Activated CD4-positive, alpha-beta memory T cell treated with anti-CD3 and anti-CD28 coated beads for 36 hours (primary cell): ENCODE measurements at regions not wholly inside any gene's neighbourhood (a gene's known extent, or its start where the extent isn't known, plus 50 kb on each side); places are given as distances from the start of the nearest gene placed in this dataset.

Experiments used
- CTCF ChIA-PET: fragments of 350-600 bp; sonication (Branson Sonifier 250); formaldehyde crosslinking; loops from one replicate; lab custom pipeline; 2021; ENCODE audit warnings: antibody characterized with exemption, inconsistent platforms; lab: Charles Lee
- POLR2A ChIA-PET: fragments of 350-600 bp; sonication (Branson Sonifier 250); formaldehyde crosslinking; loops from one replicate; lab custom pipeline; 2021; ENCODE audit warnings: antibody characterized with exemption; lab: Charles Lee
- DNase-seq: peaks from one replicate; pipeline ENCODE4 v3.0.0-alpha.2; 2020
- H3K27ac Mint-ChIP-seq: one replicate; pipeline ENCODE4 v1.8.0; 2021; ENCODE audit warnings: mixed read lengths
- H3K27me3 Mint-ChIP-seq: one replicate; pipeline ENCODE4 v1.8.0; 2021; ENCODE audit warnings: mixed read lengths
- H3K36me3 Mint-ChIP-seq: one replicate; pipeline ENCODE4 v1.8.0; 2021; ENCODE audit warnings: mixed read lengths
- H3K4me1 Mint-ChIP-seq: one replicate; pipeline ENCODE4 v1.8.0; 2021; ENCODE audit warnings: low read depth, mixed read lengths
- H3K4me3 Mint-ChIP-seq: one replicate; pipeline ENCODE4 v1.8.0; 2021; ENCODE audit warnings: mild to moderate bottlenecking, mixed read lengths
- H3K9me3 Mint-ChIP-seq: one replicate; pipeline ENCODE4 v1.8.0; 2021; ENCODE audit warnings: mixed read lengths
- intact Hi-C: fragments of 100-400 bp; cut with micrococcal nuclease; formaldehyde crosslinking; loops from one replicate; pipeline ENCODE4 v1.15.1; 2023

DNA sequence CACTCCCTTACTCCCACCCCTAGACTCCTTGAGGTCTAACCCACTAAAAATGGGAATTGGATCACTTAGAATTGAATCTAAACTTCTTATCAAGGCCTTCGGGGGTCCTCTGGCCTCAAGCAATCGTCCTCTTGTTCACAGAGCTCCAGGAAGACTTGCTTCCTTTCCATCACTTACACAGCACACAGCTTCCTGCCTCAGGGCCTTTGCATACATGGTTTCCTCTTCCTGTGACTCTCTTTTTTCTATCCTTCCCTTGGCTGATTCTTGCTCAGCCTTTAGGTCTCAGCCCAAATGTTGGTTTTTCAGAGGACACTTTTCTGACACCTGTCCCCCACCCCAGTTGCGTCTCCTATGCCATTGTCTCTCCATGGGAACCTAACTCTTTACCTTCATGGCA lies 50.0 kb upstream of the ALDH1B1 start:
- DNase-seq: no peak
- no peak overlapping the region for H3K27ac Mint-ChIP-seq
- H3K27me3 Mint-ChIP-seq: peaks cover 2% of the 10 kb centered on the region
- no peaks in the 10 kb centered on the region for H3K36me3 Mint-ChIP-seq
- ChIA-PET CTCF (interaction anchor here (1.3 kb wide), 1 partner anchor 9 kb away, joined by 3 read pairs; no protein-coding TSS in a partner anchor), POLR2A (no interaction called here)
- intact Hi-C loops: no loop called here
- no peaks in the 10 kb centered on the region for H3K9me3 Mint-ChIP-seq
- H3K4me3 Mint-ChIP-seq: no peak overlapping the region
- H3K4me1 Mint-ChIP-seq: no peaks in the 10 kb centered on the region

DNA sequence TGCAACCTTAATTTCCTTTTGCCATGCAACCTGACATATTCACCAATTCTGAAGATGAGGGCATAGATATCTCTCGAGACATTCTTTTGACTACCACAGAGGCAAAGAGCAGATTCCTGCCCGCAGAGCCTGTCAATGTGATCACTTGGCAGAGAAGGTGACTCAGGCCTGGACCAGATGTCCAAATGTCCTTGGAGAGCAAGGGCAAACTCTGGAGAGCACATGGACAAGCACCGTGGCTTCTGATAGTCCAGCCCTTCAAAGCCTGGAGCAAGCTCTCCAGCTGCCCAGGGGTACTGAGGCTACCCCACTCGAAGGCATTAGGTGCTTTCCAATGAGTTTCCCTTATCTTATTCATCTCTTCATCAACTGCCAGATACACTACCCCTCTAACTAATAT lies 50.4 kb upstream of the ALDH1B1 start:
- intact Hi-C loops: no loop called here
- Mint-ChIP-seq H3K9me3 (no peaks in the 10 kb centered on the region), H3K27me3 (peaks cover 3% of the 10 kb centered on the region), H3K4me3 (no peak overlapping the region), H3K27ac (no peak overlapping the region), H3K4me1 (no peaks in the 10 kb centered on the region), H3K36me3 (no peaks in the 10 kb centered on the region)
- POLR2A ChIA-PET: no interaction called here
- CTCF ChIA-PET: interaction anchor here (1.3 kb wide), 1 partner anchor 8 kb away, joined by 3 read pairs; no protein-coding TSS in a partner anchor
- DNase-seq: no peak

DNA sequence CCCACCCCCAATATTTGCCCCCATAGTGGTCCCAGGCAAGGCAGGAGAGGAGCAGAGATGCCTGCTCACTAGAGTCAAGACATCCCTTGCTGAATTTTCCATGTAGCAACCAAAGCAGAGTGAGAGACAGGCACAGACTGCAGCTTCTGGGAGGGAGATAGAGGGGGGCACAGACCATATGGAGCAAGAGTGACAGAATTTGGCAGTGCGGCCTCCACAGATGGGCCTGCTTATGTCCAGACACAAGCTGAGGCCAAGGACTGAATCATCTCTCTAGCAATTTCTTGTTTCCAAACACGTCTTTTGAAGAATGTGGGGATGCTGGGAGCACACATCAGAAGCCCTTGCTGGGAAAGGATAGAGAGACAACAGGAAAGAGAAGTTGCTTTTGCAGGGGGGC lies 53.0 kb upstream of the ALDH1B1 start:
- Mint-ChIP-seq H3K27me3 (peaks cover 5% of the 10 kb centered on the region), H3K9me3 (no peaks in the 10 kb centered on the region), H3K4me3 (no peak overlapping the region), H3K27ac (no peak overlapping the region), H3K4me1 (no peaks in the 10 kb centered on the region), H3K36me3 (no peaks in the 10 kb centered on the region)
- intact Hi-C loops: no loop called here
- no peak for DNase-seq
- POLR2A ChIA-PET: no interaction called here
- CTCF ChIA-PET: no interaction called here

DNA sequence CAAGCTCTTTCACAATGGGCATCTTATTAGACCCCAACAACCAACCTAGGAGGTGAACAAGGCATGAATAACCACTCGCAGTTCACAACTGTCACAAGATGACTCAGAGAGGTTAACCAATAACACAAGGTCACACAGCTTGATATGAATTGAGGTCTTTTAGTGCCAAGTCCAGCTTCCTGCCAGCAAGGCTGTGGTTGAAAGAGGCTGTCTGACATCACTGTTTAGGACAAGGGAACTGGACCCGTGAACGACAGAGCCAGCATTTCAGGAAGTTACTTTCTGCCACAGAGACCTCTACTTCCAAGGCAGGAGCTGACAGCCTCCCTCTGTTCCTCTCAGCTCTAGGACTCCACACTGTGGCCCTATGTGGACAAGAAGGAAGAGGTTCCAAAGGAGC lies 53.4 kb upstream of the ALDH1B1 start:
- no peak overlapping the region for H3K4me3 Mint-ChIP-seq
- intact Hi-C loops: no loop called here
- H3K4me1 Mint-ChIP-seq: no peaks in the 10 kb centered on the region
- H3K9me3 Mint-ChIP-seq: no peaks in the 10 kb centered on the region
- CTCF ChIA-PET: no interaction called here
- peaks cover 5% of the 10 kb centered on the region for H3K27me3 Mint-ChIP-seq
- H3K36me3 Mint-ChIP-seq: no peaks in the 10 kb centered on the region
- POLR2A ChIA-PET: no interaction called here
- no peak for DNase-seq
- no peak overlapping the region for H3K27ac Mint-ChIP-seq

DNA sequence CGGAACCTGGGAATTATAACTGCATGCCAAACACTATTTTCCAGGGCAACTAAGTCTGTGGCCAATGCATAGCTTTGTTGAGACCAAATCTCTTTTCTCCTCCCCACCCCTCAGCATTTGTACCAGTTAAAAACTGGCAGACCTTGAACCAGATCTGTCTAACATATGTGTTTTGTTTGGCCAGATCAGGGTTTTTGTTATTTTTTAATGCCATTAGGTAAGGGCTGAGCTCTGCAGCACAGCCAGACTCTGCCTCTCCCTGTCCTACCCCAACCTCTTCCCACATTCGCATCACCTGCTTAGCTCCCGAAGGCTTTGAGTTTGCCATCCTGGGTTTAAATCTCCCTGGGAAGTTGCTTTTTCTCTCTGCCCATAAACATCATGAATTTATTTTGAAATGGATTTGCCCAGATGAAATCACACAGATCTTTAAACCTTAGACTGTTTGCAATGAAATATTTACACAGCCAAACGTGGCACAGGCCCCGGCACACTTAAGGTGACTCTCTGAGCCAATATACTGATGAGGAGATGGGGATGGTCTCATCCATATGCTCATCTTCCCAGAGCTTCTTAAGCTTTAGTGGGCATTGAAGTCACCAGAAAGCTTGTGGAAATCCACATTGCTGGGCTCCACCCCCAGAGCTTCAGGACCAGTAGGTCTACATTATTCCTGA lies 54.0 kb upstream of the ALDH1B1 start:
- no peak overlapping the region for H3K27ac Mint-ChIP-seq
- H3K4me1 Mint-ChIP-seq: no peaks in the 10 kb centered on the region
- POLR2A ChIA-PET: no interaction called here
- CTCF ChIA-PET: no interaction called here
- intact Hi-C loops: no loop called here
- H3K27me3 Mint-ChIP-seq: peaks cover 5% of the 10 kb centered on the region
- H3K9me3 Mint-ChIP-seq: no peaks in the 10 kb centered on the region
- DNase-seq: no peak
- no peak overlapping the region for H3K4me3 Mint-ChIP-seq
- no peaks in the 10 kb centered on the region for H3K36me3 Mint-ChIP-seq

DNA sequence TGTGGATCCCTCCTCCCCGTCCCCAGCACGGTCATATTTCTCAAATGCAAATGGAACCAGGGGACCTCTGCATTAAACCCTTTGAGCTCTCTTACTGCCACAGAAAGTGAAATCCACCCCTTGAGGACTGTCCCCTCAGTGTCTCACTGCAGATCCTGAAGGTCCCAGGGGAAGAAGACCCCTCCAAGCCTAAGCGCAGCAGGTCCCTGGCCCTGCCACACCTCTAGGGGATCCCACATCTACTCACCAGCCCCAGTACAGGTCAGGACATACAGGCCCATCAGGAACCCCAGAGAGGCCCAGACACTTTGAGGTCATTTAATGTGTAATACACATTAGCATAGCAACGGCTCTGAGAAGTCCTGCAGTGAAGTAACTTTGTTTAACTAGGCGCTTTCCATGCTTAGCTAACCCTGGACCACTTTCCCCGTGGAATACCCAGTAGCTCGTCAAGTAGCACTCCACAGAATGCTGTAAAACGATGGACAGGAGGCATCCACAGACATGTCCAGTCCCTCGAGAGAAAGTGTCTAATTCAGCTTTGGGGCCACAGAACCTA lies 54.7 kb upstream of the ALDH1B1 start:
- intact Hi-C loops: no loop called here

DNA sequence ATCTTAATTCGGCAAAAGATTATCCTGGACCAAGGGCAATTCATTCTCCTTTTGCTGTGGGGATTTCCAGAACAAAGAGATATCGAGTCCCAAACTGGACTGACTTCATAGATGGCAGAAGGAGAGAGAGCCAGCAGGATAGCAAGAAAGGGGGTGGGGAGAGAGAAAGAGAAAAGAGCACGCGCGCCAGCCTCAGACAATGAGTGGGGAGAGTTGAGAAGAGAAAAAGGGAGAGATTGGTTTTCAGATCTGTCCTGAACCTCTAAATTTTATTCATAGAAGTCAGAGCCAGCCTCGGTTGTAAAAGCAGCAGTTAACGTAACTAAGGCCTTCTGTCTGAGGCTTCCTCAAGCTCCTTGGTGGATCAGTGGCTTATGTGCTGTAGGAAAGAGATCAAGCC lies 55.3 kb upstream of the ALDH1B1 start:
- ChIA-PET CTCF (no interaction called here), POLR2A (no interaction called here)
- intact Hi-C loops: no loop called here
- no peaks in the 10 kb centered on the region for H3K4me1 Mint-ChIP-seq
- H3K27ac Mint-ChIP-seq: no peak overlapping the region
- no peak overlapping the region for H3K4me3 Mint-ChIP-seq
- H3K9me3 Mint-ChIP-seq: no peaks in the 10 kb centered on the region
- no peaks in the 10 kb centered on the region for H3K36me3 Mint-ChIP-seq
- DNase-seq: no peak
- H3K27me3 Mint-ChIP-seq: peaks cover 5% of the 10 kb centered on the region

More for the DNA sequence above, 54.7 kb upstream of the ALDH1B1 start:
- ChIA-PET CTCF (no interaction called here), POLR2A (no interaction called here)
- no peaks in the 10 kb centered on the region for H3K4me1 Mint-ChIP-seq
- no peak overlapping the region for H3K27ac Mint-ChIP-seq
- no peaks in the 10 kb centered on the region for H3K9me3 Mint-ChIP-seq
- no peaks in the 10 kb centered on the region for H3K36me3 Mint-ChIP-seq
- peaks cover 5% of the 10 kb centered on the region for H3K27me3 Mint-ChIP-seq
- H3K4me3 Mint-ChIP-seq: no peak overlapping the region
- DNase-seq: no peak

DNA sequence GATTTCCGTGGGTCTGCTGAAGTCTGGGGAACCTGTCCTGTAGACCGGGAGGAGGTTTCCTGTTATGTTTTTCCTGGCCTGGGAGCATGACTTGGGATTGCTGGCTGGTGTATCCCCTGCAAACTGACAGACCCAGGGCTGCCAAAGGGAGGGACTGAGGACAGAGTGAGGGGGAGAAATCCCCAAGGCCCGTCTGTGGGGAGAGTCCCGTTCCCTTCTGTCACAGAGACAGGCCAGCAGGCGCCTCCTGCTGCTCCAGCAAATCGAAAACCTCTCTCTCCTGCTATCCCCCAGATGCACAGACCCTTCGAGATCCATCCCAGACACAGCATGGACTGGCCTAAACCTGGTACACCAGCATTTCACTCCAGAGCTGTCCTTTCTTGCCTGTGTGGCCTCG lies 56.2 kb upstream of the ALDH1B1 start:
- ChIA-PET CTCF (no interaction called here), POLR2A (no interaction called here)
- intact Hi-C loops: no loop called here
- peaks cover 5% of the 10 kb centered on the region for H3K27me3 Mint-ChIP-seq
- no peak for DNase-seq
- H3K4me1 Mint-ChIP-seq: no peaks in the 10 kb centered on the region
- no peaks in the 10 kb centered on the region for H3K36me3 Mint-ChIP-seq
- H3K27ac Mint-ChIP-seq: no peak overlapping the region
- no peak overlapping the region for H3K4me3 Mint-ChIP-seq
- no peaks in the 10 kb centered on the region for H3K9me3 Mint-ChIP-seq

DNA sequence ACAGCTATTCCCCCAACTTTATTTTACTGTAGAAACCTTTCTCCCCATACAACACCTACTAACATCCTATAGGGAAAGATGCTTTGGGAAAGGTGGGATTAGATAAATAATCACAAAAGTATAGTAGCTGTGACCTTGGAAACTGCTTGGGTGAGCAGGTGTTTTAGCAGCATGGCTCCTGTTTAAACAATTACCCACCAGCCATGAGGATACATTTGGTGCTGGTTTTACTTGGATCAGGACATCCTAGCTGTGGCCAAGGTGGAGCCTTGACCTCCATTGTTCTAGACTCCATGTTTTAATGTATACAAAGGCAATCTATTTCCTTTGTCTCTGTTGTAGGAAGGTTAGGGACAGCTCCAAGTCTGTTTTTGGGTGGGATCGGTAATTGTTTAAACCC lies 56.8 kb upstream of the ALDH1B1 start:
- no peak for DNase-seq
- Mint-ChIP-seq H3K4me1 (no peaks in the 10 kb centered on the region), H3K36me3 (no peaks in the 10 kb centered on the region), H3K9me3 (no peaks in the 10 kb centered on the region), H3K27ac (no peak overlapping the region), H3K4me3 (no peak overlapping the region), H3K27me3 (peaks cover 3% of the 10 kb centered on the region)
- POLR2A ChIA-PET: no interaction called here
- CTCF ChIA-PET: no interaction called here
- intact Hi-C loops: no loop called here

DNA sequence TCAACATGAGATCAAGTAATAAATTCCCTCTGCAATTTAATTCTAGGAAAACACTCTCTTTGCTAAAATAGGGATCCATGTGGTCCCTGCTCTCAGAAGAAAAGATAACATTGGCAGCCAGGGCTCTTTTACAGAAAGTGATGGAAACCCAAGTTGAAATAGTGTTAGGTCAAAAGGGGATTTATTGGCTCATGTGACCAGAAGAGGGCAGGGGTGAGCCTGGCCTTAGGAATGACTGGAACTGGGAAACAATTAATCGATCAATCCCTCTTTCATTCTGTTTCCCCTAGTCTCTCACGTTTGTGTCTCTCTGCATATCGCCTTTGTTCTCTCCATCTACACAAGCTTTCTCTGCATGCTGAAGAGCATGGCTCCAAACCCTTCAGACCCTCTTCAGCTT lies 58.3 kb upstream of the ALDH1B1 start:
- Mint-ChIP-seq H3K4me1 (no peaks in the 10 kb centered on the region), H3K27me3 (peaks cover 3% of the 10 kb centered on the region), H3K27ac (no peak overlapping the region), H3K9me3 (no peaks in the 10 kb centered on the region), H3K36me3 (no peaks in the 10 kb centered on the region), H3K4me3 (no peak overlapping the region)
- no peak for DNase-seq
- intact Hi-C loops: no loop called here
- POLR2A ChIA-PET: no interaction called here
- CTCF ChIA-PET: interaction anchor here (1.2 kb wide), 1 partner anchor 8 kb away, joined by 3 read pairs; no protein-coding TSS in a partner anchor

DNA sequence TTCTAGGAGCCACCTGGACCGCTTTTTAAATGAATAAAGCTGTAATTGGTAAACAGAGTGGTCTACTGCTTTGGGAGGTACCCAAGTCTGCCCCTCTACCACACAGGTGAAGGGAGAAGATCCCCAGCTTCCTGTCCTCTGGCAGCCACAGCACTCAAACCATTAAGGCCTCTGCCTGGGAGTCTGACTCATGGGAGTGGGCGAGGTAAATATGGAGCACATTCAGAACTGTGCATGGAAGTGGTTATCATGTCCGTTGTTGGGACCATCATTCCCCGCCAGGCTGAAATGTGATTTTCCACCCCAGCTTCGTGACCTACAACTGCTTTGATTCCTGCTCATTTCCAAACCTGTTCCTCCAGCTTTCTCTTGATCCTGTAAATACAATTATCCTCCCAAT lies 59.5 kb upstream of the ALDH1B1 start:
- no peaks in the 10 kb centered on the region for H3K4me1 Mint-ChIP-seq
- H3K27ac Mint-ChIP-seq: no peak overlapping the region
- H3K4me3 Mint-ChIP-seq: no peak overlapping the region
- H3K36me3 Mint-ChIP-seq: no peaks in the 10 kb centered on the region
- H3K27me3 Mint-ChIP-seq: peaks cover 3% of the 10 kb centered on the region
- DNase-seq: no peak
- ChIA-PET POLR2A (no interaction called here), CTCF (no interaction called here)
- H3K9me3 Mint-ChIP-seq: no peaks in the 10 kb centered on the region
- intact Hi-C loops: no loop called here

DNA sequence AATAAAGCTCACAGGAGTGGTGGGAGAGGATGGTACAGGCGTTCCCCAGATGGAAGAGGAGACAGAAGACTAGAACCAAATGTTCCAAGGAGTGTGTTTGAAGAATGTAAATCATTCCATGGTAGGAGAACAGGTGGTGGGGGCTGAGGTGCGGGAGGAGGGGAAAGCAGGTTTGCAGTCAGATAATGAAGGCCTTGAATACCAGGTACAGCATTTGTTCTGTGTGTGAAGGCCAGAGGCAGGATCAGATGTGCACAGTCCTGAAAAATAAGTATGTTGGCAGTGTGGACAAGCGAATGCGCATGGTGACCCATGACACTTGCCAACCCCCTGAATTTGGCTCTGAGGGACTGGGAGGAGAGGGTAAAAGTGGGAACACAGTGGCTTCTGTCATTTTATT lies 59.9 kb upstream of the ALDH1B1 start:
- intact Hi-C loops: no loop called here
- ChIA-PET CTCF (no interaction called here), POLR2A (no interaction called here)
- no peak for DNase-seq
- Mint-ChIP-seq H3K9me3 (no peaks in the 10 kb centered on the region), H3K4me3 (no peak overlapping the region), H3K27ac (no peak overlapping the region), H3K4me1 (no peaks in the 10 kb centered on the region), H3K27me3 (peaks cover 4% of the 10 kb centered on the region), H3K36me3 (no peaks in the 10 kb centered on the region)

DNA sequence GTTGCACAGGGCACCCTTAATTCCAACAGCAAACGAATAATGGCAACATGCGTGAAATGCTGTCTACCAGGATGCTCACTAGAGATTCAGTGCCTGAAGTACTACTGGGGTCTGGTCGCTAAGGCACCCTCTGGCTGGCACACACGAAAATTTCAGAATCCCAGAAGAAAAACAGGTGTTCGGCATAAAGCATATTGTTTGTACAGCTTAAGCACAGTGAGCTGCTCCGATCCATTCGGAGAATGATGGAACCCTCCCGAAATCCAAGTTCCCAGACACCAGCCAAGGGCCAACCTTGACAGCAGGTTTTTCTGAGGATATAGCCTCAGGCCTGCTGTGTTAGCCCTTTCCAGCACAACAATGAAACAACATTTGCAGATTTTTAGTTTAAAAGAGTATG lies 61.4 kb upstream of the ALDH1B1 start:
- POLR2A ChIA-PET: no interaction called here
- intact Hi-C loops: no loop called here
- H3K4me1 Mint-ChIP-seq: no peaks in the 10 kb centered on the region

More for the DNA sequence above, 61.4 kb upstream of the ALDH1B1 start:
- H3K9me3 Mint-ChIP-seq: no peaks in the 10 kb centered on the region
- H3K27me3 Mint-ChIP-seq: peaks cover 3% of the 10 kb centered on the region
- H3K4me3 Mint-ChIP-seq: no peak overlapping the region
- no peak for DNase-seq
- H3K27ac Mint-ChIP-seq: no peak overlapping the region
- H3K36me3 Mint-ChIP-seq: no peaks in the 10 kb centered on the region
- CTCF ChIA-PET: no interaction called here
